H9 (cell line): ENCODE measurements at regions not wholly inside any gene's neighbourhood (a gene's known extent, or its start where the extent isn't known, plus 50 kb on each side); places are given as distances from the start of the nearest gene placed in this dataset.

ENCODE experiments used
- DNase-seq: peaks from one replicate; pipeline ENCODE4 v3.0.0-alpha.2; 2017
- H2AFZ ChIP-seq: one replicate; pipeline ENCODE4 v1.6.1; 2013; ENCODE audit warnings: mild to moderate bottlenecking, low read length, control low read depth, moderate library complexity
- H2AK5ac ChIP-seq: 2 replicates; pipeline ENCODE4 v1.6.1; 2013; ENCODE audit warnings: low read length, control low read depth, mixed read lengths; ENCODE audit not compliant: insufficient read length
- H2BK120ac ChIP-seq: one replicate; pipeline ENCODE4 v1.6.1; 2013; ENCODE audit warnings: low read depth, mild to moderate bottlenecking, low read length, control low read depth, inconsistent platforms; ENCODE audit not compliant: poor library complexity, severe bottlenecking
- H2BK12ac ChIP-seq: 2 replicates; pipeline ENCODE4 v1.6.1; 2013; ENCODE audit warnings: low read length, control low read depth, mixed read lengths, low read depth; ENCODE audit not compliant: insufficient read length
- H2BK15ac ChIP-seq: 2 replicates; pipeline ENCODE4 v1.6.1; 2013; ENCODE audit warnings: low read depth, low read length, control low read depth
- H2BK20ac ChIP-seq: one replicate; pipeline ENCODE4 v1.6.1; 2013; ENCODE audit warnings: low read depth, mild to moderate bottlenecking, low read length, control low read depth, inconsistent platforms; ENCODE audit not compliant: poor library complexity, severe bottlenecking
- H2BK5ac ChIP-seq: 2 replicates; pipeline ENCODE4 v1.6.1; 2013; ENCODE audit warnings: low read length, control low read depth, mixed read lengths; ENCODE audit not compliant: insufficient read length
- H3K14ac ChIP-seq: 2 replicates; pipeline ENCODE4 v1.6.1; 2013; ENCODE audit warnings: low read length, control low read depth; ENCODE audit not compliant: insufficient read depth
- H3K18ac ChIP-seq: 2 replicates; pipeline ENCODE4 v1.6.1; 2013; ENCODE audit warnings: low read depth, mild to moderate bottlenecking, mixed read lengths, low read length, control low read depth; ENCODE audit not compliant: insufficient read length
- H3K23ac ChIP-seq: 2 replicates; pipeline ENCODE4 v1.6.1; 2013; ENCODE audit warnings: low read length, control low read depth, mixed read lengths, low read depth; ENCODE audit not compliant: insufficient read length
- H3K23me2 ChIP-seq: 2 replicates; pipeline ENCODE4 v1.6.1; 2013; ENCODE audit warnings: low read depth, mild to moderate bottlenecking, mixed read lengths, low read length, control low read depth; ENCODE audit not compliant: insufficient read length, poor library complexity, severe bottlenecking
- H3K27ac ChIP-seq: 2 replicates; pipeline ENCODE4 v1.5.1; 2013; ENCODE audit warnings: low read length, control low read depth, mixed read lengths, low read depth; ENCODE audit not compliant: insufficient read length
- H3K27me3 ChIP-seq: 2 replicates; pipeline ENCODE4 v1.6.1; 2013; ENCODE audit warnings: low read length, control low read depth, inconsistent platforms; ENCODE audit not compliant: insufficient read depth
- H3K4ac ChIP-seq: 2 replicates; pipeline ENCODE4 v1.6.1; 2013; ENCODE audit warnings: low read depth, mild to moderate bottlenecking, control low read depth, inconsistent platforms, low read length, moderate library complexity
- H3K4me1 ChIP-seq: 2 replicates; pipeline ENCODE4 v1.6.1; 2013; ENCODE audit warnings: low read length, control low read depth, inconsistent platforms; ENCODE audit not compliant: insufficient read depth
- H3K4me2 ChIP-seq: 2 replicates; pipeline ENCODE4 v1.6.1; 2013; ENCODE audit warnings: low read length, control low read depth, mixed read lengths; ENCODE audit not compliant: insufficient read length, insufficient read depth
- H3K56ac ChIP-seq: 2 replicates; pipeline ENCODE4 v1.6.1; 2013; ENCODE audit warnings: low read depth, mild to moderate bottlenecking, mixed read lengths, low read length, control low read depth; ENCODE audit not compliant: insufficient read length
- H3K79me1 ChIP-seq: 2 replicates; pipeline ENCODE4 v1.6.1; 2013; ENCODE audit warnings: low read depth, mild to moderate bottlenecking, moderate library complexity, low read length, control low read depth, inconsistent platforms; ENCODE audit not compliant: insufficient read depth, poor library complexity, severe bottlenecking
- H3K79me2 ChIP-seq: 2 replicates; pipeline ENCODE4 v1.6.1; 2013; ENCODE audit warnings: low read length, control low read depth, inconsistent platforms; ENCODE audit not compliant: insufficient read depth
- H3K9ac ChIP-seq: 2 replicates; pipeline ENCODE4 v1.6.1; 2013; ENCODE audit warnings: low read length, control low read depth, mixed read lengths; ENCODE audit not compliant: insufficient read length; ENCODE audit errors: extremely low read depth
- H3K9me3 ChIP-seq: one replicate; pipeline ENCODE4 v1.6.1; 2013; ENCODE audit warnings: low read depth, low read length, inconsistent platforms; ENCODE audit not compliant: control insufficient read depth
- H3T11ph ChIP-seq: one replicate; pipeline ENCODE4 v1.6.1; 2013; ENCODE audit warnings: mild to moderate bottlenecking, low read length, control low read depth, inconsistent platforms
- H4K20me1 ChIP-seq: one replicate; pipeline ENCODE4 v1.6.1; 2013; ENCODE audit not compliant: control insufficient read depth, insufficient read length, insufficient read depth
- H4K5ac ChIP-seq: 2 replicates; pipeline ENCODE4 v1.6.1; 2013; ENCODE audit warnings: low read depth, mild to moderate bottlenecking, mixed read lengths, low read length, control low read depth; ENCODE audit not compliant: insufficient read length
- H4K8ac ChIP-seq: replicated peaks from 2 replicates; pipeline ENCODE4 v1.6.1; 2013; ENCODE audit warnings: low read length, control low read depth, mixed read lengths, low read depth; ENCODE audit not compliant: insufficient read length
- H4K91ac ChIP-seq: 2 replicates; pipeline ENCODE4 v1.6.1; 2013; ENCODE audit warnings: low read depth, mild to moderate bottlenecking, moderate library complexity, mixed read lengths, low read length, control low read depth; ENCODE audit not compliant: insufficient read length
- H3K27ac Mint-ChIP-seq, 3 experiments: 2 replicates in 2 of 3; 3 replicates in 1 of 3; pipeline ENCODE4 v1.8.0; 2020 to 2021; ENCODE audit warnings: mixed read lengths in 3 of 3, mild to moderate bottlenecking in 1 of 3, moderate library complexity in 1 of 3
- H3K27me3 Mint-ChIP-seq: 2 replicates; pipeline ENCODE4 v1.8.0; 2021; ENCODE audit warnings: low read depth, mild to moderate bottlenecking, moderate library complexity, mixed read lengths
- H3K36me3 Mint-ChIP-seq, 3 experiments: 2 replicates in 2 of 3; 3 replicates in 1 of 3; pipeline ENCODE4 v1.8.0; 2020 to 2021; ENCODE audit warnings: low read depth in 3 of 3, mixed read lengths in 3 of 3; ENCODE audit not compliant: insufficient read depth in 1 of 3
- H3K4me1 Mint-ChIP-seq, 2 experiments: 2 replicates each; pipeline ENCODE4 v1.8.0; 2020; ENCODE audit warnings: mixed read lengths in 2 of 2
- H3K4me3 Mint-ChIP-seq, 2 experiments: 2 replicates in 1 of 2; 3 replicates in 1 of 2; pipeline ENCODE4 v1.8.0; 2020 to 2021; ENCODE audit warnings: mild to moderate bottlenecking in 2 of 2, mixed read lengths in 2 of 2, moderate library complexity in 1 of 2
- H3K9me3 Mint-ChIP-seq, 2 experiments: 2 replicates in 1 of 2; 3 replicates in 1 of 2; pipeline ENCODE4 v1.8.0; 2020; ENCODE audit warnings: mild to moderate bottlenecking in 2 of 2, mixed read lengths in 2 of 2, moderate library complexity in 1 of 2
- WGBS: extraction: QIAGEN DNeasy Blood & Tissue Kit; methylation state at CpG from one replicate; pipeline ENCODE4 v1.1.7; 2013; ENCODE audit warnings: missing lambda C conversion rate, low lambda C conversion rate, mixed read lengths; ENCODE audit not compliant: insufficient read length; ENCODE audit errors: extremely low coverage; 5-methylcytosine and 5-hydroxymethylcytosine counted together
- TF ChIP-seq, protein P1 (sequence below): fragments of 200-600 bp; sonication (generic); conservative IDR thresholded peaks from 3 replicates; pipeline ENCODE4 v1.8.0; 2021; ENCODE audit warnings: antibody characterized with exemption, mild to moderate bottlenecking

DNA sequence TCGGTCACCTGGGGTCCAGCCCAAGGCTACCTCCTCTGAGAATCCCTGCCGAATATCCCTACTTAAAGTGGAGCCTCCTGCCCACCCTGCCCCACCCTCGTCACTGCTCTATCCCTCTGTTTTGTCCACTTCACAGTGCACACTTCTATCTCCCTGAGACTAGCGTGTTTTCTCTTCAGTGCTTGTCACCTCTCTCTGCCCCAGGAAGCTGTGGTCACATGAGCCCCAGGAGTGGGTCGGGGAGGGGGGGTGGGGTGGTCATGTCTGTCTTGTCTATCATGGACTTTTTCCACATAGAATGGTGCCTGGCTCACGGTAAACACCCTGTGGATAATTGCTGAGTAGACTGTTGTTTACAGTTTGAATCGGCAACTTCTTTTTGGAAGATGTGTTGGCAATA lies 673.6 kb downstream of the PTPRU start:
- no peak overlapping the region for H3K9ac ChIP-seq
- no peaks in the 10 kb centered on the region for H3K9me3 ChIP-seq
- no peak overlapping the region for H3K56ac ChIP-seq
- no peaks in the 10 kb centered on the region for H3K23me2 ChIP-seq
- no peaks in the 10 kb centered on the region for H3K4me1 ChIP-seq
- H3K18ac ChIP-seq, result no peak overlapping the region
- no peak overlapping the region for H2AK5ac ChIP-seq
- Mint-ChIP-seq H3K36me3 (peaks cover 0 to 11% (median 0%) of the 10 kb centered on the region in 3 experiments; a peak in 1 of 7 replicates), H3K27me3 (no peaks in the 10 kb centered on the region; the same call in 1 of the 2 replicates), H3K9me3 (peaks cover 0 to 5% of the 10 kb centered on the region in 2 experiments; a peak in 2 of 5 replicates), H3K27ac (no peak overlapping the region), H3K4me3 (no peak overlapping the region), H3K4me1 (peaks cover under 1 to 7% of the 10 kb centered on the region in 2 experiments)
- H4K8ac ChIP-seq, result no peak overlapping the region
- H2BK15ac ChIP-seq, result no peak overlapping the region
- H3K4me2 ChIP-seq, result no peak overlapping the region
- no peak overlapping the region for H3K23ac ChIP-seq
- H2BK120ac ChIP-seq, result no peak overlapping the region
- no peaks in the 10 kb centered on the region for H4K20me1 ChIP-seq
- H3K14ac ChIP-seq, result no peak overlapping the region
- no peak overlapping the region for H4K91ac ChIP-seq
- H2BK5ac ChIP-seq, result no peak overlapping the region
- H3K27ac ChIP-seq, result no peak overlapping the region
- no peak overlapping the region for H2BK12ac ChIP-seq
- no peaks in the 10 kb centered on the region for H3K79me1 ChIP-seq
- no peak overlapping the region for H2BK20ac ChIP-seq
- TF ChIP-seq, protein P1, sequence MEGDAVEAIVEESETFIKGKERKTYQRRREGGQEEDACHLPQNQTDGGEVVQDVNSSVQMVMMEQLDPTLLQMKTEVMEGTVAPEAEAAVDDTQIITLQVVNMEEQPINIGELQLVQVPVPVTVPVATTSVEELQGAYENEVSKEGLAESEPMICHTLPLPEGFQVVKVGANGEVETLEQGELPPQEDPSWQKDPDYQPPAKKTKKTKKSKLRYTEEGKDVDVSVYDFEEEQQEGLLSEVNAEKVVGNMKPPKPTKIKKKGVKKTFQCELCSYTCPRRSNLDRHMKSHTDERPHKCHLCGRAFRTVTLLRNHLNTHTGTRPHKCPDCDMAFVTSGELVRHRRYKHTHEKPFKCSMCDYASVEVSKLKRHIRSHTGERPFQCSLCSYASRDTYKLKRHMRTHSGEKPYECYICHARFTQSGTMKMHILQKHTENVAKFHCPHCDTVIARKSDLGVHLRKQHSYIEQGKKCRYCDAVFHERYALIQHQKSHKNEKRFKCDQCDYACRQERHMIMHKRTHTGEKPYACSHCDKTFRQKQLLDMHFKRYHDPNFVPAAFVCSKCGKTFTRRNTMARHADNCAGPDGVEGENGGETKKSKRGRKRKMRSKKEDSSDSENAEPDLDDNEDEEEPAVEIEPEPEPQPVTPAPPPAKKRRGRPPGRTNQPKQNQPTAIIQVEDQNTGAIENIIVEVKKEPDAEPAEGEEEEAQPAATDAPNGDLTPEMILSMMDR, result no peak
- no peaks in the 10 kb centered on the region for H3K79me2 ChIP-seq
- no peaks in the 10 kb centered on the region for H3K27me3 ChIP-seq
- no CpG with 5 or more reads among the region's 7 CpGs for WGBS
- no peak overlapping the region for H2AFZ ChIP-seq
- no peak for DNase-seq
- H3K4ac ChIP-seq, result no peak overlapping the region
- no peak overlapping the region for H4K5ac ChIP-seq
- H3T11ph ChIP-seq, result no peak overlapping the region
